ENCODE measurements at regions not wholly inside any gene's neighbourhood (a gene's known extent, or its start where the extent isn't known, plus 50 kb on each side); places are given as distances from the start of the nearest gene placed in this dataset.

DNA sequence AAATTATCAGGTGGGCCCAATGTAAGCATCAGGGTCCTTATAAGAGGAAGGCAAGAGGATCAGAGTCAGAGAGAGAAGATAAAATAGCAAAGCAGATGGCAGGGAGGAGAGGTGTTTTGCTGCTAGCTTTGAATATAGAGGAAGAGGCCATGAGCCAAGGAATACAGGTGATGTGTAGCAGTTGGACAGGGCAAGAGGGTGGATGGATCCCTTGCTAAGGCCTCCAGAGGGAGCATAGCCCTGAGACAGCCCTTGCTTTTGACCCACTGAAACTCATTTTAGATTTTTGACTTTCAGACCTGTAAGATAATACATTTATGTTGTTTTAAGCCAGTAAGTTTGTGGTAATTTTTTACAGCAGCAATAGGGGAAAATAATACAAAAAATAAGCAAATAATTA is 116.6 kb upstream of the PARD3B start:
- ATAC-seq (ENCODE audit: low read depth) (no peak), DNase-seq (no peak)
- H3K36me3 Mint-ChIP-seq (ENCODE audit: low read depth), result no peaks in the 10 kb centered on the region
- intact Hi-C loops (cut with micrococcal nuclease), result no loop called here
- ChIA-PET POLR2A (no interaction called here), CTCF (no interaction called here)
- no peak overlapping the region for H3K4me3 Mint-ChIP-seq
- TF ChIP-seq, protein P1, sequence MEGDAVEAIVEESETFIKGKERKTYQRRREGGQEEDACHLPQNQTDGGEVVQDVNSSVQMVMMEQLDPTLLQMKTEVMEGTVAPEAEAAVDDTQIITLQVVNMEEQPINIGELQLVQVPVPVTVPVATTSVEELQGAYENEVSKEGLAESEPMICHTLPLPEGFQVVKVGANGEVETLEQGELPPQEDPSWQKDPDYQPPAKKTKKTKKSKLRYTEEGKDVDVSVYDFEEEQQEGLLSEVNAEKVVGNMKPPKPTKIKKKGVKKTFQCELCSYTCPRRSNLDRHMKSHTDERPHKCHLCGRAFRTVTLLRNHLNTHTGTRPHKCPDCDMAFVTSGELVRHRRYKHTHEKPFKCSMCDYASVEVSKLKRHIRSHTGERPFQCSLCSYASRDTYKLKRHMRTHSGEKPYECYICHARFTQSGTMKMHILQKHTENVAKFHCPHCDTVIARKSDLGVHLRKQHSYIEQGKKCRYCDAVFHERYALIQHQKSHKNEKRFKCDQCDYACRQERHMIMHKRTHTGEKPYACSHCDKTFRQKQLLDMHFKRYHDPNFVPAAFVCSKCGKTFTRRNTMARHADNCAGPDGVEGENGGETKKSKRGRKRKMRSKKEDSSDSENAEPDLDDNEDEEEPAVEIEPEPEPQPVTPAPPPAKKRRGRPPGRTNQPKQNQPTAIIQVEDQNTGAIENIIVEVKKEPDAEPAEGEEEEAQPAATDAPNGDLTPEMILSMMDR (IDR thresholded peaks at IDR 0.05), result no peak
- no peaks in the 10 kb centered on the region for H3K4me1 Mint-ChIP-seq
- H3K27me3 Mint-ChIP-seq, result no peaks in the 10 kb centered on the region
- H3K9me3 Mint-ChIP-seq, result peaks cover 14% of the 10 kb centered on the region
- no peak overlapping the region for H3K27ac Mint-ChIP-seq

DNA sequence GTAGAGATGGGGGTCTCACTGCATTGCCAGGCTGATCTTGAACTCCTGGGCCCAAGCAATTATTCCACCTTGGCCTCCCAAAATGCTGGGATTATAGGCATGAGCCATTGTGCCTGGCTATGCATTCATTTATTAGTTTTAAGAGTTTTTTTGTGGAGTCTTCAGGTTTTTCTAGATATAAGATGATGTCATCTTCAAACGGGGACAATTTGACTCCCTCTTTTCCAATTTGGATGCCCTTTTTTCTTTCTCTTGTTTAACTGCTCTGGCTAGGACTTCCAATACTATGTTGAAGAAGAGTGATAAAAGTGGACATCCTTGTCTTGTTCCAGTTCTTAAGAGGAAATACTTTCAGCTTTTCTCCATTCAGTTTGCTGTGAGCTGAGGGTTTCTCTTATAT is 113.7 kb upstream of the PARD3B start:
- H3K4me3 Mint-ChIP-seq, result no peak overlapping the region
- H3K4me1 Mint-ChIP-seq, result no peaks in the 10 kb centered on the region
- ATAC-seq (ENCODE audit: low read depth) (no peak), DNase-seq (no peak)
- ChIA-PET CTCF (no interaction called here), POLR2A (no interaction called here)
- intact Hi-C loops (cut with micrococcal nuclease), result no loop called here
- no peak overlapping the region for H3K27ac Mint-ChIP-seq
- TF ChIP-seq, protein P1 (IDR thresholded peaks at IDR 0.05), result no peak
- no peaks in the 10 kb centered on the region for H3K27me3 Mint-ChIP-seq
- H3K9me3 Mint-ChIP-seq, result peaks cover 14% of the 10 kb centered on the region
- no peaks in the 10 kb centered on the region for H3K36me3 Mint-ChIP-seq (ENCODE audit: low read depth)

DNA sequence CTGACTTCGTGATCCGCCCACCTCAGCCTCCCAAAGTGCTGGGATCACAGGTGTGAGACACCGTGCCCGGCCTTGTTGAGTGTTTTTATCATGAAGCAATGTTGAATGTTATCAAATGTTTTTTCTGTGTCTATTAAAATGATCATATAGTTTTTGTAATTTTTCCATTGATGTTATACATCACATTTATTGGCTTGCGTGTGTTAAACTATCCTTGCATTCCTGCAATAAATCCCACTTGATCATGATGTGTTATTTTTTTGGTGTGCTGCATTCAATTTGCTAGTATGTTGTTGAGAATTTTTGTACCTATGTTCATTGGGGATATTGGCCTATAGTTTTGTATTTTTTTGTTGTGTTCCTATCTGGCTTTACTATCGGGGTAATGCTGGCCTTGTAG is 113.1 kb upstream of the PARD3B start:
- DNase-seq, result no peak
- TF ChIP-seq, protein P1 (IDR thresholded peaks at IDR 0.05), result no peak
- POLR2A ChIA-PET, result no interaction called here
- Mint-ChIP-seq H3K4me1 (no peaks in the 10 kb centered on the region), H3K9me3 (peaks cover 14% of the 10 kb centered on the region), H3K27ac (no peak overlapping the region), H3K36me3 (ENCODE audit: low read depth) (no peaks in the 10 kb centered on the region), H3K4me3 (no peak overlapping the region), H3K27me3 (no peaks in the 10 kb centered on the region)
- CTCF ChIA-PET, result no interaction called here
- intact Hi-C loops (cut with micrococcal nuclease), result no loop called here
- ATAC-seq (ENCODE audit: low read depth), result no peak

DNA sequence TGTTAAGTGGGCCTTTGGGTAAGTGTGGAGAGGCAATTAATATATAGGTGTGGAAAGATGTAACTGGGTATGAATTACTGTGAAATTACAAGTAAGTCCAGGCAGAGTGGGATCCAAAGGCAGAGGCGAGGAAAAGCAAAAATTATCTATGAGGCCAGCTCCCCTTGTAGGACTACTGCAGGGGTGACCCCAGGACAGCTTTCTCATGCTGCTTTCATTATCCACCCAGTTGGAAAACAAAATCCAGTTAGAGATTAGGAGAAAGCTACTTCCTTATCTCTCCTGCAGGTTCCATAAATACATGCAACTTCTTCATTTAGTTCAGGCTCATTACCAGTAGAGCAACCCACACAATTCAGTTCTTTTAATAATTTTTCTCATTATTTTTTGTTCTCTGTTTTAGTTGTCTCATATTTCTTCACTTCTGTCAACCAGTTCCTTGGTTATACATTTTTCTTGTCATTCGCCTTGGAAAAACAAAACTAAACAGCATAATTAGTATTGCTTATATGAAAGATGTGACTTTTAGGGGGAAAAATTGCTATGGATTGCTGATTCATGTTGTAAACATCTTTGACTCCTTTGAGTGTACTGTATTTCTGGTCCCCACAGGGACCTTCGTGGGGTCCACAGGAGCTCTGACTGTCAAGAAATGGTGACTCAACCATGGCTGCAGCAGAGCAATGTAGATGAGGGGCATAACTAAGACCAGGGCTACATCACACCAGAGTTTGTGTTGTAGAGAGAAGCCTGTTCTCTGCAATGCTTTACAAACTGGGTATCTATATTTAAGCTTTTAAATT is 110.4 kb upstream of the PARD3B start:
- DNase-seq (no peak), ATAC-seq (ENCODE audit: low read depth) (no peak)
- H3K9me3 Mint-ChIP-seq, result peaks cover 14% of the 10 kb centered on the region
- TF ChIP-seq, protein P1 (IDR thresholded peaks at IDR 0.05), result no peak
- H3K27me3 Mint-ChIP-seq, result no peaks in the 10 kb centered on the region
- CTCF ChIA-PET, result no interaction called here
- intact Hi-C loops (cut with micrococcal nuclease), result no loop called here
- POLR2A ChIA-PET, result no interaction called here
- no peaks in the 10 kb centered on the region for H3K4me1 Mint-ChIP-seq
- no peaks in the 10 kb centered on the region for H3K36me3 Mint-ChIP-seq (ENCODE audit: low read depth)
- H3K27ac Mint-ChIP-seq, result no peak overlapping the region
- H3K4me3 Mint-ChIP-seq, result no peak overlapping the region

DNA sequence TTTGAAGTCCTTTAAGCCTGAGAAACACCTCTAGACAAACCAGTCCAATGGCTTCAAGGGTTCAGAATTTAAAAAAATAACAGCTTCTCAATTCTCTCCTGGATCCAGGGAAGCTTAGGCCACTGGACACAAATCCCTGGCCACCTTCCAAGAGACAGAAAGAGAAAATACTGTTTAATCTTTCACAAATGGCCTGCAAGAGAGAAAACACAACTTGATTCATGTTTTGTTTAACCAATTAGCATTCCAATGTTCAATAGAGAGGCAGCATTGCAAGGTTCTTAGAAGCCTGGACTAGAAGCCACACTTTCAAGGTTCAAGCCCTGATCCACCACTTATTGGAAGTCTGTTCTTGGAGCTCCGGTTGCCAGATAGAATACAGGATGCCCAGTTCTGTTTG is 109.0 kb upstream of the PARD3B start:
- ChIA-PET POLR2A (no interaction called here), CTCF (no interaction called here)
- Mint-ChIP-seq H3K27me3 (no peaks in the 10 kb centered on the region), H3K9me3 (peaks cover 12% of the 10 kb centered on the region), H3K4me3 (no peak overlapping the region), H3K27ac (no peak overlapping the region), H3K4me1 (no peaks in the 10 kb centered on the region), H3K36me3 (ENCODE audit: low read depth) (no peaks in the 10 kb centered on the region)
- intact Hi-C loops (cut with micrococcal nuclease), result no loop called here
- TF ChIP-seq, protein P1 (IDR thresholded peaks at IDR 0.05), result no peak
- no peak for ATAC-seq (ENCODE audit: low read depth)
- no peak for DNase-seq
